ENCODE measurements at regions not wholly inside any gene's neighbourhood (a gene's known extent, or its start where the extent isn't known, plus 50 kb on each side); places are given as distances from the start of the nearest gene placed in this dataset.

DNA sequence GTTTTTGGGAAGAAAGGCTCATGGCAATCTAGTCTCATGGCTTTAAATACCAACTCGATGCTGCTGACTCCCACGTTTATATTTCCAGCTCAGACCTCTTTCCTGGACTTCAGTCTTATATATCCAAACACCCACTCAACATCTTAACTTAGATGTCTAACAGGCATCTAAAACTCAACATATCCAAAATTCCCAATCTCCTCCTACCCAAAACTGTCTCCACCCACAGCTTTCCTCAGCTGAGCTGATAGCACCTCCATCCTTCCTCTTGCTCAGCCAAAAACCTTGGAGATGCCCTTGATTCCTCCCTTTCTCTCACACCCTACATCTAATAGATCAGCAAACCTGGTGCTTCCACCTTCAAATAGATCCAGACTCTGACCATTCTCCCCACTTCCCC is 202.5 kb downstream of the TLE3 start:
- intact Hi-C loops (cut with DNase I; ENCODE audit: low total_unique reads): no loop called here
- Histone ChIP-seq H3K27me3 (peaks cover 15% of the 10 kb centered on the region), H3K36me3 (no peaks in the 10 kb centered on the region), H3K27ac (no peak overlapping the region), H3K9me3 (no peaks in the 10 kb centered on the region), H3K4me1 (no peaks in the 10 kb centered on the region), H3K4me3 (no peak overlapping the region)
- 70 to 73% methylated on average over 2 of the region's 2 CpGs for WGBS, 2 donors (ENCODE audit: low coverage in 1 of 2)
- no peak for DNase-seq
- TF ChIP-seq, protein P1, sequence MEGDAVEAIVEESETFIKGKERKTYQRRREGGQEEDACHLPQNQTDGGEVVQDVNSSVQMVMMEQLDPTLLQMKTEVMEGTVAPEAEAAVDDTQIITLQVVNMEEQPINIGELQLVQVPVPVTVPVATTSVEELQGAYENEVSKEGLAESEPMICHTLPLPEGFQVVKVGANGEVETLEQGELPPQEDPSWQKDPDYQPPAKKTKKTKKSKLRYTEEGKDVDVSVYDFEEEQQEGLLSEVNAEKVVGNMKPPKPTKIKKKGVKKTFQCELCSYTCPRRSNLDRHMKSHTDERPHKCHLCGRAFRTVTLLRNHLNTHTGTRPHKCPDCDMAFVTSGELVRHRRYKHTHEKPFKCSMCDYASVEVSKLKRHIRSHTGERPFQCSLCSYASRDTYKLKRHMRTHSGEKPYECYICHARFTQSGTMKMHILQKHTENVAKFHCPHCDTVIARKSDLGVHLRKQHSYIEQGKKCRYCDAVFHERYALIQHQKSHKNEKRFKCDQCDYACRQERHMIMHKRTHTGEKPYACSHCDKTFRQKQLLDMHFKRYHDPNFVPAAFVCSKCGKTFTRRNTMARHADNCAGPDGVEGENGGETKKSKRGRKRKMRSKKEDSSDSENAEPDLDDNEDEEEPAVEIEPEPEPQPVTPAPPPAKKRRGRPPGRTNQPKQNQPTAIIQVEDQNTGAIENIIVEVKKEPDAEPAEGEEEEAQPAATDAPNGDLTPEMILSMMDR (IDR thresholded peaks at IDR 0.05): no peak
- TF ChIP-seq POLR2AphosphoS5 (IDR thresholded peaks at IDR 0.05): no peak
- in situ Hi-C loops (cut with MboI; ENCODE audit: low pct_ligation_motif_present in 1 of 4, low pct_unique_long_range_greater_than_20kb in 1 of 4, low sequenced_read_pairs in 3 of 4): no loop called here

DNA sequence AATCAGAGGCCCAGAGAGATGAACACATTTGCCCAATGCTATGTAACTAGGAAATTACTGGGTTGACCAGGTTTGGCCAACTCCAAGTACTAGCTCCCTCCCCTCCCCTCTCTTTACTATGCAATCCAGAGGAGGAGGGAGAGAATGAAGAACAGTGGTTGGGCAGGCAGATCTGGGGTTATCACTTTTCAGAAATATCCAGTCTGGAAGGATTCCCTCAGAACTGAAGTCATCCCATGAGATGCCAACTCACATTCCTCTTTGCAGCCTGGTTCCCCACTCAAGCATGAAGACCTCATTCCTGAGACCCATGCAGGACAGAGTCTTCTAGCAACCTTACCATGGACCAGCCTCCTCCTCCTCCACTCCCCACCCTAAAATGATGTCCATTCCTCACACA is 201.1 kb downstream of the TLE3 start:
- no peak for DNase-seq
- in situ Hi-C loops (cut with MboI; ENCODE audit: low pct_ligation_motif_present in 1 of 4, low pct_unique_long_range_greater_than_20kb in 1 of 4, low sequenced_read_pairs in 3 of 4): no loop called here
- H3K27ac ChIP-seq: no peak overlapping the region
- TF ChIP-seq, protein P1 (IDR thresholded peaks at IDR 0.05): no peak
- TF ChIP-seq EP300 (IDR thresholded peaks at IDR 0.05; ENCODE audit: low read depth) (no peak), POLR2AphosphoS5 (IDR thresholded peaks at IDR 0.05) (no peak), POLR2A (IDR thresholded peaks at IDR 0.05) (no peak)
- H3K36me3 ChIP-seq: no peaks in the 10 kb centered on the region
- H3K4me1 ChIP-seq: no peaks in the 10 kb centered on the region
- peaks cover 15% of the 10 kb centered on the region for H3K27me3 ChIP-seq
- no peak overlapping the region for H3K4me3 ChIP-seq
- intact Hi-C loops (cut with DNase I; ENCODE audit: low total_unique reads): no loop called here
- H3K9me3 ChIP-seq: no peaks in the 10 kb centered on the region

DNA sequence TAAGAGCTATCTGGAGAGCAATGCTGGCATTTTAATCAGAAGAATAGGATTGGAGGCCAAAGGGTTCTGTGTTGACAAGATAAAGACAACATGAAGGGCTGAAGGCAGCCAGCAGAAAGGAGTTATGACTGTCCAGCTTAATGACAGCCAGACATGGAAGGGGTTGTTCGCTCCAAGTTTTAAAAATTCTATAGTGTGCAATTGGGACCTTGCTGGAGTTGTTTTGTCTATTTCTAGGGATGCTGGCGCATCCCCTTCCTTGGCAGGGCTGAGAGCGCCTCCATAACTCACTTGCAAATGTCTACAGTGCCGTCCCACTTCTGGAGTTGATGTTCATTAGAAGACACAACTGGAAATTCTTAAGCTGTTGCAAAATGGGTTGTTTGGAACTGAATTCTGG is 200.7 kb downstream of the TLE3 start:
- 93% methylated on average over 4 of the region's 4 CpGs; no CpG with 5 or more reads in 1 of the 2 donors for WGBS, 2 donors (ENCODE audit: low coverage in 1 of 2)
- Histone ChIP-seq H3K4me1 (no peaks in the 10 kb centered on the region), H3K27me3 (peaks cover 15% of the 10 kb centered on the region), H3K27ac (no peak overlapping the region), H3K9me3 (no peaks in the 10 kb centered on the region), H3K36me3 (no peaks in the 10 kb centered on the region), H3K4me3 (no peak overlapping the region)
- DNase-seq: no peak
- TF ChIP-seq EP300 (IDR thresholded peaks at IDR 0.05; ENCODE audit: low read depth) (no peak), POLR2A (IDR thresholded peaks at IDR 0.05) (no peak), POLR2AphosphoS5 (IDR thresholded peaks at IDR 0.05) (no peak)
- TF ChIP-seq, protein P1 (IDR thresholded peaks at IDR 0.05): no peak
- in situ Hi-C loops (cut with MboI; ENCODE audit: low pct_ligation_motif_present in 1 of 4, low pct_unique_long_range_greater_than_20kb in 1 of 4, low sequenced_read_pairs in 3 of 4) (no loop called here), intact Hi-C loops (cut with DNase I; ENCODE audit: low total_unique reads) (no loop called here)

DNA sequence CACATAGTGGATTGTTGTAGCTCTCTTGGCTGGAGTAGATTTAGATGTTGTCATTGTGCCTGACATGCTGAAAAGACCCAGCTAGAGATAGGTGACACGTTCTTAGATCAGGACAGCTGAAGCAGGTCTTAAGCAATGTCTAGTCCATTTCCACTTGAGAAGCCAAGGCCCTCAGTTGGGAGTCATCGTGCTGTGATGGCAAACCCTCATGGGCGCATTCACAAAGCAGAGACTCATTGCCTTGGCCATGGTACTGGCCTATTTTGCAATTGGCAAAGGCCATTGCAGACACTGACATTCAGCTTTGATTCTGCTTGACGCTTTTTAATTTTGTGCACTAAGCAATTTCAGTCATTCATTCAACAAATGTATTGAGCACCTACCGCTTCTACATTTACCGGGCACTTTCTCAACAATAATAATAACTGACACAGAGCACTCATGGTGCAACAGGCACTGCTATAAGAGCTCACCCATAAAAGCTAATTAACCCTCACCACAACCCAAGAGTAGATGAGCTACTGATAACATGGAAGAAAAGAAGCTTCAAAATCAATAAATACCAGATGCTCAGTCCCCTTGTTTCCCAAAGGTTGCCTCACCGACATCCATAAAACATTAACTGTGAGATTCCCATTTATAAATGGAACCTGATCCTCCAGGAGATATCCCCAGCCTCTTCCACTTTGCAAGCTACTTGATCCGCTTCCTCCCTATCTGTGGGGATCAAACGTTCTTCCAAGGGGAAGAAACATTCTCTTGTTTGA is 200.1 kb downstream of the TLE3 start:
- H3K27me3 ChIP-seq: peaks cover 15% of the 10 kb centered on the region
- WGBS, 2 donors (ENCODE audit: low coverage in 1 of 2): 67 to 83% methylated on average over 3 to 9 of the region's 9 CpGs

DNA sequence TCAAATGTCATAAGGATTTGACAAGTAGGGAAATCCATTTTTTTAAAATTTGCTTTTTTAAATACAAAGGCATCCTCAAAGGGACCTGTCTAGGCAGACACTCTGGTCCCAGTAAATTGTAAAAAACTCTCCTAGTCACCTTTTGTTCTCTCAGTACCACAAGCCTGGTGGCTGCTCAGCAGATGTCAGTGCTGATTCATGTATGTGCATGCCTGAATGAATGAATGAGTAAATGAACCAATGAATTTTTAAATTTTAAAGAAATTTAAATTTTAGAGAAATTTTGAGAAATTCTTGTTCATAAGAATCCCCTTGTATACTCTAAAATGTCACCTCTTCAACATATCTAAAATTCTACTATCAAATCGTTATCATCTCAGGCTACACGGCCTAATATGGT is 199.5 kb downstream of the TLE3 start:
- intact Hi-C loops (cut with DNase I; ENCODE audit: low total_unique reads): no loop called here
- Histone ChIP-seq H3K36me3 (no peaks in the 10 kb centered on the region), H3K27ac (no peak overlapping the region), H3K27me3 (peaks cover 15% of the 10 kb centered on the region), H3K9me3 (no peaks in the 10 kb centered on the region), H3K4me1 (no peaks in the 10 kb centered on the region), H3K4me3 (no peak overlapping the region)
- 93 to 94% methylated on average over 2 of the region's 2 CpGs for WGBS, 2 donors (ENCODE audit: low coverage in 1 of 2)
- TF ChIP-seq POLR2AphosphoS5 (IDR thresholded peaks at IDR 0.05): no peak
- no peak for TF ChIP-seq EP300 (IDR thresholded peaks at IDR 0.05; ENCODE audit: low read depth)
- no peak for TF ChIP-seq POLR2A (IDR thresholded peaks at IDR 0.05)
- TF ChIP-seq, protein P1 (IDR thresholded peaks at IDR 0.05): no peak
- in situ Hi-C loops (cut with MboI; ENCODE audit: low pct_ligation_motif_present in 1 of 4, low pct_unique_long_range_greater_than_20kb in 1 of 4, low sequenced_read_pairs in 3 of 4): no loop called here
- DNase-seq: no peak

More for the DNA sequence above, 200.1 kb downstream of the TLE3 start:
- no peaks in the 10 kb centered on the region for H3K4me1 ChIP-seq
- intact Hi-C loops (cut with DNase I; ENCODE audit: low total_unique reads): no loop called here
- TF ChIP-seq POLR2AphosphoS5 (IDR thresholded peaks at IDR 0.05): no peak
- no peak for DNase-seq
- in situ Hi-C loops (cut with MboI; ENCODE audit: low pct_ligation_motif_present in 1 of 4, low pct_unique_long_range_greater_than_20kb in 1 of 4, low sequenced_read_pairs in 3 of 4): no loop called here
- H3K27ac ChIP-seq: no peak overlapping the region
- no peak overlapping the region for H3K4me3 ChIP-seq
- H3K9me3 ChIP-seq: no peaks in the 10 kb centered on the region
- H3K36me3 ChIP-seq: no peaks in the 10 kb centered on the region
